CD14-positive monocyte (primary cell): ENCODE measurements at regions not wholly inside any gene's neighbourhood (a gene's known extent, or its start where the extent isn't known, plus 50 kb on each side); places are given as distances from the start of the nearest gene placed in this dataset.

Experiments
- DNase-seq, 3 donors: peaks; one replicate each; pipeline ENCODE4 v3.0.0-alpha.2; 2011 to 2022
- H2AFZ ChIP-seq: 2 replicates; pipeline ENCODE4 v1.6.0; 2012; ENCODE audit warnings: mild to moderate bottlenecking, low read depth, low read length, inconsistent platforms; ENCODE audit not compliant: insufficient read depth, poor library complexity, severe bottlenecking
- H3K27ac ChIP-seq, 2 donors: 1 replicate in 1 of 2; 2 replicates in 1 of 2; pipeline ENCODE4 v1.5.1; 2012 to 2013; ENCODE audit warnings: low read length in 2 of 2, control low read depth in 1 of 2, inconsistent platforms in 1 of 2, low read depth in 1 of 2, mild to moderate bottlenecking in 1 of 2
- H3K27me3 ChIP-seq, 2 donors: one replicate each; pipeline versions ENCODE4 v1.6.0 to v1.6.1; 2011 to 2013; ENCODE audit warnings: low read length in 2 of 2; ENCODE audit not compliant: control insufficient read depth in 2 of 2, insufficient read depth in 2 of 2
- H3K36me3 ChIP-seq, 2 donors: replicated peaks in 1 of 2; 1 replicate in 1 of 2; 2 replicates in 1 of 2; pipeline versions ENCODE4 v1.5.1 to v1.6.1; 2012 to 2013; ENCODE audit warnings: low read length in 2 of 2, control low read depth in 1 of 2, inconsistent platforms in 1 of 2, mild to moderate bottlenecking in 1 of 2; ENCODE audit not compliant: insufficient read depth in 2 of 2, control insufficient read depth in 1 of 2
- H3K4me1 ChIP-seq, 2 donors: 1 replicate in 1 of 2; 2 replicates in 1 of 2; pipeline versions ENCODE4 v1.5.1 to v1.6.1; 2012 to 2013; ENCODE audit warnings: low read length in 2 of 2, control low read depth in 1 of 2, inconsistent platforms in 1 of 2, mild to moderate bottlenecking in 1 of 2, moderate library complexity in 1 of 2; ENCODE audit not compliant: insufficient read depth in 2 of 2, control insufficient read depth in 1 of 2
- H3K4me2 ChIP-seq: replicated peaks from 2 replicates; pipeline ENCODE3; 2012; ENCODE audit warnings: low read length, moderate library complexity, mild to moderate bottlenecking; ENCODE audit not compliant: poor library complexity, severe bottlenecking; ENCODE audit errors: extremely low read depth
- H3K4me3 ChIP-seq, 3 experiments: fragments of 200-600 bp in 1 of 3; sonication (generic) in 1 of 3; replicated peaks in 1 of 3; 1 replicate in 2 of 3; 2 replicates in 1 of 3; pipeline ENCODE4 v1.5.1; 2011 to 2013; ENCODE audit warnings: low read length in 3 of 3, mild to moderate bottlenecking in 3 of 3, control low read depth in 2 of 3, low read depth in 2 of 3, inconsistent platforms in 1 of 3, moderate library complexity in 1 of 3
- H3K79me2 ChIP-seq: 2 replicates; pipeline ENCODE4 v1.6.0; 2012; ENCODE audit warnings: mild to moderate bottlenecking, control low read depth, inconsistent platforms, low read length, moderate library complexity; ENCODE audit not compliant: insufficient read depth
- H3K9ac ChIP-seq: 2 replicates; pipeline ENCODE4 v1.6.0; 2017; ENCODE audit warnings: low read length, mild to moderate bottlenecking; ENCODE audit not compliant: insufficient read depth, poor library complexity, severe bottlenecking
- H3K9me3 ChIP-seq, 2 donors: replicated peaks in 1 of 2; 1 replicate in 1 of 2; 2 replicates in 1 of 2; pipeline versions ENCODE4 v1.5.1 to v1.6.1; 2012 to 2013; ENCODE audit warnings: low read length in 2 of 2, control low read depth in 1 of 2; ENCODE audit not compliant: control insufficient read depth in 1 of 2, insufficient read depth in 1 of 2
- H4K20me1 ChIP-seq: 2 replicates; pipeline ENCODE4 v1.6.0; 2012; ENCODE audit warnings: mild to moderate bottlenecking, low read length, control low read depth, moderate library complexity; ENCODE audit not compliant: insufficient read depth
- H3K27ac Mint-ChIP-seq, 7 donors: one replicate each; pipeline ENCODE4 v1.8.0; 2020; ENCODE audit warnings: mild to moderate bottlenecking in 7 of 7, mixed read lengths in 7 of 7, moderate library complexity in 6 of 7, inconsistent platforms in 2 of 7
- H3K27me3 Mint-ChIP-seq, 3 donors: one replicate each; pipeline ENCODE4 v1.8.0; 2021 to 2022; ENCODE audit warnings: low read depth in 3 of 3, mild to moderate bottlenecking in 3 of 3, mixed read lengths in 3 of 3, moderate library complexity in 3 of 3, inconsistent platforms in 1 of 3
- H3K36me3 Mint-ChIP-seq, 2 donors: one replicate each; pipeline ENCODE4 v1.8.0; 2020; ENCODE audit warnings: mixed read lengths in 2 of 2, inconsistent platforms in 1 of 2, mild to moderate bottlenecking in 1 of 2
- H3K4me1 Mint-ChIP-seq: one replicate; pipeline ENCODE4 v1.8.0; 2020; ENCODE audit warnings: mild to moderate bottlenecking, mixed read lengths
- H3K4me3 Mint-ChIP-seq, 2 donors: one replicate each; pipeline ENCODE4 v1.8.0; 2020; ENCODE audit warnings: mild to moderate bottlenecking in 2 of 2, mixed read lengths in 2 of 2, moderate library complexity in 1 of 2
- H3K9me3 Mint-ChIP-seq, 7 donors: one replicate each; pipeline ENCODE4 v1.8.0; 2020 to 2022; ENCODE audit warnings: mixed read lengths in 7 of 7, mild to moderate bottlenecking in 6 of 7, moderate library complexity in 6 of 7, inconsistent platforms in 2 of 7
- WGBS: methylation state at CpG from one replicate; pipeline ENCODE4 v1.1.5; 2013; ENCODE audit warnings: missing lambda C conversion rate; ENCODE audit not compliant: insufficient coverage; 5-methylcytosine and 5-hydroxymethylcytosine counted together
- intact Hi-C, 2 donors: fragments of 100-400 bp; cut with micrococcal nuclease; formaldehyde crosslinking; loops; one replicate each; pipeline versions ENCODE4 v1.15.0 to v1.15.1; 2023
- TF ChIP-seq, protein P1 (sequence below): fragments of 200-600 bp; IDR thresholded peaks from one replicate; pipeline ENCODE4 v1.8.0; 2022; ENCODE audit warnings: antibody characterized with exemption, mild to moderate bottlenecking

- Histone ChIP-seq H3K9ac (no peak overlapping the region), H3K4me3 (no peak overlapping the region), H3K4me1 (peaks cover 14 to 18% of the 10 kb centered on the region in 2 donors), H3K9me3 (no peaks in the 10 kb centered on the region), H4K20me1 (no peaks in the 10 kb centered on the region), H2AFZ (no peak overlapping the region), H3K79me2 (no peaks in the 10 kb centered on the region), H3K27me3 (peaks cover 0 to 12% of the 10 kb centered on the region in 2 donors), H3K36me3 (no peaks in the 10 kb centered on the region), H3K4me2 (no peak overlapping the region), H3K27ac (no peak overlapping the region)
- TF ChIP-seq, protein P1, sequence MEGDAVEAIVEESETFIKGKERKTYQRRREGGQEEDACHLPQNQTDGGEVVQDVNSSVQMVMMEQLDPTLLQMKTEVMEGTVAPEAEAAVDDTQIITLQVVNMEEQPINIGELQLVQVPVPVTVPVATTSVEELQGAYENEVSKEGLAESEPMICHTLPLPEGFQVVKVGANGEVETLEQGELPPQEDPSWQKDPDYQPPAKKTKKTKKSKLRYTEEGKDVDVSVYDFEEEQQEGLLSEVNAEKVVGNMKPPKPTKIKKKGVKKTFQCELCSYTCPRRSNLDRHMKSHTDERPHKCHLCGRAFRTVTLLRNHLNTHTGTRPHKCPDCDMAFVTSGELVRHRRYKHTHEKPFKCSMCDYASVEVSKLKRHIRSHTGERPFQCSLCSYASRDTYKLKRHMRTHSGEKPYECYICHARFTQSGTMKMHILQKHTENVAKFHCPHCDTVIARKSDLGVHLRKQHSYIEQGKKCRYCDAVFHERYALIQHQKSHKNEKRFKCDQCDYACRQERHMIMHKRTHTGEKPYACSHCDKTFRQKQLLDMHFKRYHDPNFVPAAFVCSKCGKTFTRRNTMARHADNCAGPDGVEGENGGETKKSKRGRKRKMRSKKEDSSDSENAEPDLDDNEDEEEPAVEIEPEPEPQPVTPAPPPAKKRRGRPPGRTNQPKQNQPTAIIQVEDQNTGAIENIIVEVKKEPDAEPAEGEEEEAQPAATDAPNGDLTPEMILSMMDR = no peak
- intact Hi-C loops = no loop called here
- no CpG with 5 or more reads among the region's 5 CpGs for WGBS
- Mint-ChIP-seq H3K4me1 (peaks cover 12% of the 10 kb centered on the region), H3K27me3 (peaks cover 9 to 22% (median 14%) of the 10 kb centered on the region in 3 donors), H3K27ac (peak overlapping the region in 1 of 7 donors; percentile 42), H3K36me3 (no peaks in the 10 kb centered on the region), H3K4me3 (no peak overlapping the region), H3K9me3 (peaks cover 0 to 2% (median 0%) of the 10 kb centered on the region in 7 donors)
- DNase-seq = no peak
Measured at GRCh38 chr6:134111726-134112125, 59.3 kb upstream of the SLC2A12 start.

DNA sequence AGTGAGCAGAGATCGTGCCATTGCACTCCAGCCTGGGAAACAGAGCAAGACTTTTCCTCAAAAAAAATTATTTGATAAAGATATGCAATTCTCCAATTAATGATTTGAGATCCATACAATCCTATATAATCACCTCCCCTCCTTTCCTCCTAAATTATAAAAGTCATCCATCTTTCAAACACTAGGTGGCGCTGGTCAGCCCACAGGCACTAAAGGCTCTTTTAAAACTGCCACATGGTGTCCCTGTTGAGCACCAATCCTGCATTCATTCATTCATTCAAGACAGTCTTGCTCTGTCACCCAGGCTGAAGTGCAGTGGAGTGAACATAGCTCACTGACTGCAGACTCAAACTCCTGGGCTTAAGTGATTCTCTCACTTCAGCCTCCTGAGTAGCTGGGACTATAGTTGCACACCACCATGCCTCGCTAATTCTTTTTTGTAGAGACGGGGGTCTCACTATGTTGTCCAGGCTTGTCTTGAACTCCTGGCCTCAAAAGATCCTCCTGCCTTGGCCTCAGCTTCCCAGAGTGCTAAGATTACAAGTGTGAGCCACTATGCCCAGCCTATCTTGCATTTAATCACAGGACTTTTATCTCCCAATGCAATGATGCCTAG lies 58.7 kb upstream of the SLC2A12 start:
- WGBS = 67% methylated on average over 3 of the region's 4 CpGs
- H3K4me3 ChIP-seq = no peak overlapping the region
- Mint-ChIP-seq H3K36me3 (no peaks in the 10 kb centered on the region), H3K4me1 (peaks cover 12% of the 10 kb centered on the region), H3K9me3 (peaks cover 0 to 2% (median 0%) of the 10 kb centered on the region in 7 donors), H3K27ac (peak overlapping the region in 2 of 7 donors; percentile 42 to 61), H3K27me3 (peaks cover 9 to 19% (median 14%) of the 10 kb centered on the region in 3 donors), H3K4me3 (no peak overlapping the region)
- H3K36me3 ChIP-seq = no peaks in the 10 kb centered on the region
- H3K79me2 ChIP-seq = no peaks in the 10 kb centered on the region
- intact Hi-C loops = no loop called here
- H3K4me2 ChIP-seq = no peak overlapping the region
- H3K9me3 ChIP-seq = no peaks in the 10 kb centered on the region
- TF ChIP-seq, protein P1 = peak; percentile 99
- H3K9ac ChIP-seq = no peak overlapping the region
- H3K27ac ChIP-seq = no peak overlapping the region
- no peak overlapping the region for H2AFZ ChIP-seq
- H4K20me1 ChIP-seq = no peaks in the 10 kb centered on the region
- H3K4me1 ChIP-seq = peaks cover 14 to 18% of the 10 kb centered on the region in 2 donors
- peak; percentile 55 to 75 (median 74) for DNase-seq
- peaks cover 0 to 12% of the 10 kb centered on the region in 2 donors for H3K27me3 ChIP-seq
